Esophagus (tissue), 2 donors: ENCODE measurements at regions not wholly inside any gene's neighbourhood (a gene's known extent, or its start where the extent isn't known, plus 50 kb on each side); places are given as distances from the start of the nearest gene placed in this dataset.
"Not testable (repeated sequence)": the region's sequence is repeated elsewhere in the genome, so short reads cannot be mapped to it uniquely, and the experiment has no call there.

Source experiments
- H3K27ac ChIP-seq, 2 donors: one replicate each; pipeline ENCODE4 v1.5.1; 2013; ENCODE audit warnings: low read depth in 2 of 2, mild to moderate bottlenecking in 2 of 2, inconsistent platforms in 1 of 2, low read length in 1 of 2, moderate library complexity in 1 of 2
- H3K27me3 ChIP-seq, 2 donors: one replicate each; pipeline ENCODE4 v1.6.1; 2013; ENCODE audit warnings: low read length in 2 of 2, control low read depth in 1 of 2, mild to moderate bottlenecking in 1 of 2; ENCODE audit not compliant: insufficient read depth in 2 of 2, control insufficient read depth in 1 of 2
- H3K36me3 ChIP-seq, 2 donors: one replicate each; pipeline ENCODE4 v1.6.1; 2013; ENCODE audit warnings: low read length in 1 of 2; ENCODE audit not compliant: control insufficient read depth in 2 of 2, insufficient read depth in 2 of 2
- H3K4me1 ChIP-seq, 2 donors: one replicate each; pipeline ENCODE4 v1.6.1; 2013; ENCODE audit warnings: low read length in 1 of 2; ENCODE audit not compliant: control insufficient read depth in 2 of 2, insufficient read depth in 2 of 2
- H3K4me3 ChIP-seq, 2 donors: one replicate each; pipeline ENCODE4 v1.5.1; 2013; ENCODE audit warnings: low read length in 2 of 2, mild to moderate bottlenecking in 2 of 2, low read depth in 1 of 2, moderate library complexity in 1 of 2
- H3K9me3 ChIP-seq, 2 donors: one replicate each; pipeline ENCODE4 v1.6.1; 2013; ENCODE audit warnings: mild to moderate bottlenecking in 2 of 2, low read depth in 1 of 2, low read length in 1 of 2, moderate library complexity in 1 of 2; ENCODE audit not compliant: control insufficient read depth in 2 of 2, insufficient read depth in 1 of 2
- WGBS, 2 donors: extraction: QIAGEN DNeasy Blood & Tissue Kit; methylation state at CpG; one replicate each; pipeline ENCODE4 v1.1.7; 2013; 5-methylcytosine and 5-hydroxymethylcytosine counted together
- donor health status: healthy with polysubstance abuse.
- donor health status: Bipolar disorder and iron deficiency.

DNA sequence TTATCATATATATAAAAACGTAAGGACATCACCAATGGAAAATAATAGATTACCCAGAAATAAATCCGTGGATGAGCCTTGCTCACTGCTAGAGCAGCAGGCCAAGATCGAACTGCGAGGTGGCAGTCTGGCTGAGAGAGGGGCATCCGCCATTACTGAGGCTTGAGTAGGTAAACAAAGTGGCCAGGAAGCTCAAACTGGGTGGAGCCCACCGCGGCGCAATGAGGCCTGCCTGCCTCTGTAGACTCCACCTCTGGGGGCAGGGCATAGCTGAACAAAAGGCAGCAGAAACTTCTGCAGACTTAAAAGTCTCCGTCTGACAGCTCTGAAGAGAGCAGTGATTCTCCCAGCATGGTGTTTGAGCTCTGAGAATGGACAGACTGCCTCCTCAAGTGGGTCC is 1018.0 kb upstream of the SLC39A10 start:
- not testable (repeated sequence) for H3K27ac ChIP-seq, H3K9me3 ChIP-seq, H3K4me1 ChIP-seq, H3K4me3 ChIP-seq, H3K36me3 ChIP-seq, H3K27me3 ChIP-seq
- WGBS, 2 donors = 82 to 91% methylated on average over 9 of the region's 9 CpGs

DNA sequence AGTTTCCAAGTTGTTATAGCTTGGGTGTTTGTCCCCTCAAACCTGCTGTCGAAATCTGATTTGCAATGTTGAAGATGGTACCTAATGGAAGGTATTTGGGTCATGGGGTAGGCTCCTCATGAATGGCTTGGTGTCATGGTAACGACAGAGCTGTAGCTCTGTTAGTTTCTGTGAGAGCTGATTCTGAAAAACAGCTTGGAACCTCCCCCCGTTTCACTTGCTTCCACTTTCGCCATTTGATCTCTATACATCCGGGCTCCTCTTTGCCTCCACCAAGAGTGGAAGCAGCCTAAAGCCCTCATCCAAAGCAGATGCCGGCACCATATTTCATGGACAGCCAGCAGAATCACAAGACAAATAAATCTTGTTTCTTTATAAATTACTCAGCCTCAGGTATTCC is 1035.1 kb upstream of the SLC39A10 start:
- Histone ChIP-seq H3K9me3 (no peaks in the 10 kb centered on the region), H3K4me3 (no peak overlapping the region), H3K4me1 (no peaks in the 10 kb centered on the region), H3K27ac (no peak overlapping the region), H3K36me3 (no peaks in the 10 kb centered on the region), H3K27me3 (no peaks in the 10 kb centered on the region)
- WGBS, 2 donors = 81 to 82% methylated on average over 6 of the region's 6 CpGs

- Histone ChIP-seq H3K27ac (no peak overlapping the region), H3K36me3 (no peaks in the 10 kb centered on the region), H3K4me3 (no peak overlapping the region), H3K9me3 (no peaks in the 10 kb centered on the region), H3K27me3 (no peaks in the 10 kb centered on the region), H3K4me1 (no peaks in the 10 kb centered on the region)
Observed at GRCh38 chr2:194619366-194619765, 1037.7 kb upstream of the SLC39A10 start.

DNA sequence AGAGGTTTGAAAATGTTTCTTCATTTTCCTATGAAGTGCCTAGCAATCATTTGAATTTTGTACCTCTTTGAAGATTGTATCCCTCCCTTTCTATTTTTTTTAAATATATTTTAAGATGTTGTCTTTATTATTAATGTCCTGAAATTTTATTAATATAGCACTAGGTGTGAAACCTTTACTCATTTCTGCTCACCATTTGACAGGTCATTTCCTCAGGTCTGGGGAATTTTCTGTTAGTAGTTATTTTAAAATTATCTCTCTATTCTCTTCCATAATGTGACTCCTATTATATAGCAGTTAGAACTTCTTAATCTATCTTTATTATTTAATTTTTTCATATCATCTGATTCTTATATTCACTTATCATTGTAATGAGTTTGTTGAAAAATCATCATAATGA is 1038.6 kb upstream of the SLC39A10 start:
- Histone ChIP-seq H3K27me3 (no peaks in the 10 kb centered on the region), H3K36me3 (no peaks in the 10 kb centered on the region), H3K27ac (no peak overlapping the region), H3K4me1 (no peaks in the 10 kb centered on the region), H3K4me3 (no peak overlapping the region), H3K9me3 (no peaks in the 10 kb centered on the region)

- H3K4me1 ChIP-seq = no peaks in the 10 kb centered on the region
- H3K27ac ChIP-seq = no peak overlapping the region
- no peak overlapping the region for H3K4me3 ChIP-seq
- 27 to 33% methylated on average over 1 of the region's 1 CpG for WGBS, 2 donors
- no peaks in the 10 kb centered on the region for H3K27me3 ChIP-seq
- no peaks in the 10 kb centered on the region for H3K9me3 ChIP-seq
- no peaks in the 10 kb centered on the region for H3K36me3 ChIP-seq
Observed at GRCh38 chr2:194616334-194616733, 1040.7 kb upstream of the SLC39A10 start.

GRCh38 chr2:194610297-194610696 is 1046.7 kb upstream of the SLC39A10 start:
- Histone ChIP-seq H3K9me3 (no peaks in the 10 kb centered on the region), H3K4me1 (no peaks in the 10 kb centered on the region), H3K27me3 (no peaks in the 10 kb centered on the region), H3K36me3 (no peaks in the 10 kb centered on the region), H3K4me3 (no peak overlapping the region), H3K27ac (no peak overlapping the region)

DNA sequence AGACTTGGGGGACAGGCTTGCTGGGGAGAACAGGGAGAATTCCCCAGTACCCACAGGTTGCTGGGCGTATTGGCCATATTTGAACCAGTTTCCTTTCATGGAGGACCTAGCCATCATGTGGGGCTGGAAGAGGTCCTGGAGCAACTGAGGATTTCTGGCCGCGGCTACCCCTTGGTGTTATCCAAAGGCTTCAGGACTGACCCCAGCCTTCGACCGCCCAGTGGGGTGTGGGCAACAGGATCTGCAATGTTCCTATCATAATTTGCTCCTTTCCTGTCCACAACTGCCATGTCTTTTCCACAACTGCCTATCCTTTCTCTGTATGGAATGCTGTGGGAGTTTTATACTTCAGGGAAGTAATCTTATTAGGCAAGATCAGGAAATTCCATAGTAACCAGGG is 1053.6 kb upstream of the SLC39A10 start:
- Histone ChIP-seq H3K27me3 (no peaks in the 10 kb centered on the region), H3K36me3 (no peaks in the 10 kb centered on the region), H3K27ac (no peak overlapping the region), H3K9me3 (no peaks in the 10 kb centered on the region), H3K4me1 (no peaks in the 10 kb centered on the region), H3K4me3 (no peak overlapping the region)
- 88 to 90% methylated on average over 5 of the region's 5 CpGs for WGBS, 2 donors

DNA sequence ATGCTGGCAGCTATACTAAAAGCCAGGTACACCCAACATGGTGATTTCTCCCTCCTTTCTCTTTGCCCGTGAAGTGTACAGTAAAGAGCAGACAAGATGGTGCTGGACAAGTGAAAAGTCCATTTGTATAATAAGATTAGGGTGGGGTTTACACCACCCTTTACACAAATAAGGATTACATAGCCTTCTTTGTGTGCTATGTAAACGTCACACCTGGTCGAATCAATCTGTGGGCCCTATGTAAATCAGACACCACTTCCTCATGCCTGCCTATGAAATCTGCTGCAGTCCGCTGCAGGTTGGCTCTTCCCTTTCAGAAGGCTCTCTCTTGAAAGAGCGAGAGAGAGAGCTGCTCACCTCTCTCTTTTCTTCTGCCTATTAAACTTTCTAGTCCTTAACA is 1054.3 kb upstream of the SLC39A10 start:
- 58 to 67% methylated on average over 5 of the region's 5 CpGs for WGBS, 2 donors
- H3K36me3 ChIP-seq = no peaks in the 10 kb centered on the region
- H3K27me3 ChIP-seq = no peaks in the 10 kb centered on the region

DNA sequence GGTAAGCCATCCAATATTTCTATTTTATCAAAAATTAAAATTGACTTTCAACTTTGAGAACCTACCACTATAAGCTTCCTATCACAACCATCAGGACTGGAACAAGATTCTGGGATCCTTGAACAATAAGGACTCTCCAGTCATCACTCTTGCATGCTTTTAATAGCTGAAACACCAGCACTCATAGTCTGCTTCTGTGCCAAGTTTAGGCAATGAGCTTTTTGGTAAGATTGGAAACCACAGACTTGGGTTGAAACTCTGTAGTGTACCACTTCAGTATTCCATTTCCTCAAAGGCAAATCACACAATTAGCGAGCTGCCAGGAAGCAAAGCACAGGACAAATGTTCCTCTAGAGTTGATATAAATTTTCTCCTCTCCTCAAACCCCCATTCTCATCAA is 1065.8 kb upstream of the SLC39A10 start:
- H3K27ac ChIP-seq = no peak overlapping the region
- H3K9me3 ChIP-seq = no peaks in the 10 kb centered on the region
- WGBS, 2 donors = 51 to 63% methylated on average over 1 of the region's 1 CpG
- no peaks in the 10 kb centered on the region for H3K36me3 ChIP-seq
- no peak overlapping the region for H3K4me3 ChIP-seq
- H3K4me1 ChIP-seq = no peaks in the 10 kb centered on the region
- no peaks in the 10 kb centered on the region for H3K27me3 ChIP-seq

More for the DNA sequence above, 1054.3 kb upstream of the SLC39A10 start:
- Histone ChIP-seq H3K4me3 (no peak overlapping the region), H3K4me1 (no peaks in the 10 kb centered on the region), H3K9me3 (no peaks in the 10 kb centered on the region), H3K27ac (no peak overlapping the region)

DNA sequence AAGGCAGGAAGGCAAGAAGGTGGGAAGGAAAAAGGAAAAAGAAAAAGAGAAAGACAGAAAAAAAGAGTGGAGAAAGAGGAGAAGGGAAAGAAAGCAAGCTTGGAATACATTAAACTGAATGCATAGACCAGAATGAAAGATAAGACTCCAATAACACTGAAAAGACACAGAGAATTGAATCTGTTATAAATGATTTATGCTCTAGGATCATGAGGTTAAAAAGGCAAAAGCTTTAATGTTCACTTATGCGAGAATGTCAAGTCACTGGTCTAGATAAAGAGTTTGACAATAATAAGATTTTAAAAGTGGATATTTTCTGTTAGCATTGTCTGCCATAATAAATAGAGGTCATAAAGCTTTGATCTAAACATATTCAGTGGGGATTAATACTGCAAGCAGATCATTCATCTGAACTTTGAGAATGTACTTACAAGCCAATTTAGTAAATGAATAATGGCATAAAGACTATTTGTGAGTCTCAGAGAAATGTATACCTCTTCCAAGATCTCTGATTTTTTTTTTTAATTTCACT is 1069.2 kb upstream of the SLC39A10 start:
- Histone ChIP-seq H3K4me3 (no peak overlapping the region), H3K27me3 (no peaks in the 10 kb centered on the region), H3K36me3 (no peaks in the 10 kb centered on the region), H3K27ac (no peak overlapping the region), H3K4me1 (no peaks in the 10 kb centered on the region), H3K9me3 (no peaks in the 10 kb centered on the region)
- 27 to 43% methylated on average over 1 of the region's 1 CpG for WGBS, 2 donors
